GM04504 (cell line): ENCODE measurements at regions not wholly inside any gene's neighbourhood (a gene's known extent, or its start where the extent isn't known, plus 50 kb on each side); places are given as distances from the start of the nearest gene placed in this dataset.
"Not testable (repeated sequence)": the region's sequence is repeated elsewhere in the genome, so short reads cannot be mapped to it uniquely, and the experiment has no call there.

Experiments
- DNase-seq: peaks from one replicate; pipeline ENCODE4 v3.0.0-alpha.2; 2012; ENCODE audit warnings: low read depth

DNA sequence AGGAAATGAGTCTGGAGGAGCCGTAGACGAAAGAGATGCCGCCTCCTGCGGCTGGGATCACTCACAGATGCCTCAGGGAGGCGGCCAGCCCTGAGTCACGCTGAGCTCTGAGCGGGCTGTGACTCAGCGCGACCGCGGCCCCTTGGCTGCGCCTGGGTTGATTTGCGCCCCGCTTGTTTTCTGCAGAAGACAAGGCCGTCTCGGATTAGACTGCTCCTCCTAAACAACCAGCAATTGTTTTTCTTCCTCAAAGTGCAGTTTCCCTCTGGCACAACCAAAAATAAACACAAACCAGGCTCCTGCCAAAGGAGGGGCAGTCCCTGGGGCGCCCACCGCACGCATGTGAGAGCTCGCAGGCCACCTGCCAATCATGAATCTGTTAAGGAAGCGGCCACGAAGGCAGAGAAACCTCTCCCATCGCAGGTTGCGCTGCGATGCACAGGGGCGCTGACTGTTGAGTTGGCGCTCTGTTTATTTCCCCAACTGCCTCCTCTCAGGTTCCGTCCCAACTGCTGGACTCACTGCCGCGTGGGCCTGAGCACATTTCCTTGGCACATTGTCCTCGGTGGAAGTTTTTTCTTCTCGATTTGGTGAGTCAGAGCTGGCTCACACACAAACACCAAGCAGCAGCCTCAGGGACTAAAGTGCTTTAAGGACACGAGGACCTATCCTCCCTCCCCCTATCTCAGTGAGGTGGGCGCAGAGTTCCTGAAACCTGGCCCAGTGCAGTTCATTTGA is 85.2 kb upstream of the NDUFV2 start:
- peak; percentile 86 for DNase-seq

- DNase-seq, result peak; percentile 48
These were observed 84.6 kb upstream of the NDUFV2 start for GRCh38 chr18:9017905-9018227.

DNA sequence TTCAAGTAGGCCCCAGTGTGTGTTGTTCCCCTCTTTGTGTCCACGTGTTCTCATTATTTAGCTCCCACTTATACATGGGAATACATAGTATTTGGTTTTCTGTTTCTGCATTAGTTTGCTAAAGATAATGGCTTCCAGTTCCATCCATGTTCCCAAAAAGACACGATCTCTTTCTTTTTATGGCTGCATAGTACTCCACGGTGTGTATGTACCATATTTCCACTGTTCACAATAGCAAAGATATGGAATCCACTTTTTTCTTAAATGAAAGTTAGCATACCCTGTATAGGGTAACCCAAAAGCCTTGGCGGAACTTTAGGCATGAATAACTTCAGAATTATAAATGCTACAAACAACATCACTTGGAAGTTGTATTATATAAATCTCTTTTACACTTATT is 83.4 kb upstream of the NDUFV2 start:
- no peak for DNase-seq

GRCh38 chr18:9020221-9020620 is 82.3 kb upstream of the NDUFV2 start:
- no peak for DNase-seq

DNA sequence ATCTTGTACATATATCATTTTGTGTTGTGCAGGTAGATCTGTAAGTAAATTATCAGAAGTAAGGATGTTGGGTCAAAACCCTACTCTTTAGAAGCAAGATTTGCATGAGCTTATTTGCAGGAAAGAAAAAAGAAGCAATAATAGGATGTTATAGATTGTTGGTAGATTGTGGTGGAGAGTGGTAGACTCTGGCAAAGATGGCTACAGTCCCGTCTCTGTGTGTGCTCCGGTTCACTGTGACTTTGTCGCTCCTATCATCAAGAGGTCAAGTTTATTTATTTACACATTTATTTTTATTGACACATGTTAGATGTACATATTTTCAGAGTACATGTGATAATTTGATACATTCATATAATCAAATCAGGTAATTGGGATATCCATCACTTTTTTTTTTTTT is 81.0 kb upstream of the NDUFV2 start:
- DNase-seq, result no peak

DNA sequence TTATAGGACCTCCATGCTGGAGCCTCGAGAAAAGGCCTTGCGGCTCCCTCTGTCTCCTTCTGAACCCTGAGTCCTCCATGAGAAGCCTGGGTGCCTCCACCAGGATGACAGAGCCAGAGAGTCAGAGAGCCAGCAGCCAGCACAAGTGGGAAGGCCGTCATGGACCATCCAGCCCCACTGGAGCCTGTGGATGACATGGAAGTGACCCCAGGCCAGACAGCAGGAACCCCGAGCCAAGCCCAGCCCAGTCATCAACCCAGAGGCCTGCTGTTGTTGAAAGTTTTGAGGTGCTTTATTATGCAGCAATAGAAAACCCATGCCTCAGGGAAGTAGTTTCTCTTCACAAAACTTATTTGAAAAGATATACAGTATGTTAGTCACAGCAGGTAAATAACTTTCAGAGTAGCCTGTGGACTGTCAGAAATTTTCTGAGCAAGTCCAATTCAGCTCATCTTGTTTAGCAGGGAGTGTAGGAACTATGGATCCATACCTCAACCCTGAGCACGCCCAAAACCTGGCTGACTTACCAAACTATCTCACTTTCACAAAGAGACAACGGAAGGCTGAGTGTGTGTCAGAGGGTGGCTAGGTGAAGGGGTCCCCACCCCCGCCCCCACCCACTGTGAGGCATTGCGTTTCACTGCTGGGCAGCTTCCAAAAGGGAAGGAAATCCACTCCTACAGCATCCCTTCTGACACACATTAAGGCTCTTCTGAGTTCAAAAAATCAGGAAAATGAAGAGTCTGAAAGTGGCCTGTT is 79.9 kb upstream of the NDUFV2 start:
- no peak for DNase-seq

- not testable (repeated sequence) for DNase-seq
These were observed 78.4 kb upstream of the NDUFV2 start for GRCh38 chr18:9024031-9024646.

DNA sequence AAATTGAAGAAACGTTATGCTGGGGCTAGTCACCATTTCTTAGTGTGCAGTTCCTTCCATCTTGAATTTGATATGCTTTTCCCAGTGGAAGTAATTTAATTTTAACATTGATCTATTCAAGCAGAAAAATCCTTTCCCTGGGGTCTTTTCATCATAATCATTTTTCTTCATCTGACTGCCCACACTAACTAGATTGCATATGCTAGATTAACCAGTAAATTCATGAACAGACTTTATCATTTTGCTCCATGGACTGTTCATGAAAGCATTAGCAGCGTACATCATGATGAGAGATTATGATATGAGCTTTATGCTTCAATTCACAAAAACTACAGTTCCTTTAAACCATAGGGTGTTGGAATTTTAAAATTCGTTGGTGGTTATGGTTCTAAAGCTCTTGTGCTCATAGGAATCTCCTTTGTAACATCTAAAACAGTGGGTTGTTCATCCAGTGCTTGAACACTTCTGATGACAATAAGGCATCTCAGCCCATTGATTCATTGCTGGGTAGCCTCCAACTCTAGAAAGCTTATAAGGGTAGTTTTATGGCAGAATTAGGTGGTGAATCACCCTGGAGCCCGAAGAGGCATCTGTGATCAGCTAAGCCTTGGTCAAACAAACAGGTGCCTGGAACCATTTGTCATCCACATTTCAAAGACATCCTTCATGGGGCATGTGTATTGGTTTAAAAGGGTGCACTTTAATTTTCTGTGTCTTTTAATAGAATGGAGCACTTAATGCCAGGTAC is 77.2 kb upstream of the NDUFV2 start:
- DNase-seq, result peak; percentile 45

- DNase-seq, result no peak
These were observed 73.4 kb upstream of the NDUFV2 start for GRCh38 chr18:9029131-9029530.

- no peak for DNase-seq
These were observed 70.0 kb upstream of the NDUFV2 start for GRCh38 chr18:9032519-9032918.

DNA sequence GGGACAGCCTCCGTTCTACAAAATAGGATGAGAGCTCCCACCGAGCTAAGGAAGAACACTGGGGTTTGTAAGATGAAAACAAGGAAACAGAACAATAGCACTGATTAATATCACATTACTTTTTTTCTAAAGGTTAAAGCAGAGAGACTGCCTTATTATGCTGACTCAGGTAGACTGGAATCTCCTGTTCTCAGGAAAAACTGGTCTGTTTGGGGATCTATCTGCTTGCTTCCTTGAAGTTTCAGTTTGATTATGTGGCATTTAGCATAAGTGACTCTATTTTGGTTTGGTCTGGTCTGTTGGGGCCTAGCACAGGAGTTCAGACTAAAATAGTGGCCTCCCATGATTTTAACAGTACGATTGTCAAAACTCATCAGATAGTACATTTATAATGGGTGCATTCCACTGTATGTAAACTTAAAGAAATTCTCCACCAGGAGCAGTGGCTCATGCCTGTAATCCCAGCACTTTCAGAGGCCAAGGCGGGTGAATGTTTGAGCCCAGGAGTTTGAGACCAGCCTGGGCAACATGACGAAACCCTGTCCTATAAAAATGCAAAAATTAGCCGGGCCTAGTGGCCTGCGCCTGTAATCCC is 64.1 kb upstream of the NDUFV2 start:
- no peak for DNase-seq

DNA sequence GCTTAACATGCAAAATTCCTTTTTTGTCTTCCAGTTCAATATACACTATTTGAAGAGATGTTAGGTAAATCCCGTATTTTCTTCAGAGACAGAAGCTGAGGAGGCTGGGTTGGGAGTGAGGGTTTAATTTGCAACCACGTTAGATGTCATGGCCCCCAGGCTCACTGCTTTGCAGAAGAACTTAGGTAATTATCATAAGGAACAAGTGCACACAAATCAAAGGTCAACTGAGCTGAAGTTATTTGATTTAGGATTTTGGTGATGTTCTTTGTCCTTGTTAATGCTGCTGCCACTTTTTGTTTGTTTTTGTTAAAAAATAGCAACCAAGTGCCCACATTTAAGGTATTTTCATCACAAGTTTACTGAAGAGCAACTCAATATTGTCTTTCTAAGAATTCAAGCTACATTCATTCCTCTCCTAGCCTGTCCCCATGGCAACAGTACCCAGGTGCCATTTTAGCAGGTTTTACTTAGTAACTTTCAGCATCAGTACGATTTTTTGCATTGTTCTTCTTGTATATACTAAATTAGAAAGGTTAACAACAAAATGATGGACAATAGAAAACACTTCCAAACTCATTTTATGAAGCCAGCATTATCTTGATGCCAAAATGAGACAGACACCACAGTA is 62.9 kb upstream of the NDUFV2 start:
- no peak for DNase-seq

- DNase-seq, result no peak
These were observed 59.6 kb upstream of the NDUFV2 start for GRCh38 chr18:9042766-9043481.

DNA sequence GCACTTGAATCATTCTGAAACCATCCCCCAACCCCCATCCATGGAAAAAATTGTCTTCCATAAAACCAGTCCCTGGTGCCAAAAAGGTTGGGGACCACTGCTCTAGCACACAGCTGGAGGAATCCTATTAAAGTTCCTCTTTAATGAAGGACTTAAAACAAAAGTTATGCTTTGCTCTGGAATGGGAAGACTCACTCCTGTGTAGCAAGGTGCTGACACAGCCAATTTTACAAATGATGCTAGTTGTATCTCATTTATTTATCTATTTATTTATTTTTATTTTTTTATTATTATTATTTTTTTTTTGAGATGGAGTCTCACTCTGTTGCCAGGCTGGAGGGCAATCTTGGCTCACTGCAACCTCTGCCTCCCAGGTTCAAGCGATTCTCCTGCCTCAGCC is 58.9 kb upstream of the NDUFV2 start:
- DNase-seq, result no peak

GRCh38 chr18:9047715-9048114 is 54.8 kb upstream of the NDUFV2 start:
- DNase-seq, result no peak

- DNase-seq, result no peak
These were observed 54.3 kb upstream of the NDUFV2 start for GRCh38 chr18:9048236-9048635.

DNA sequence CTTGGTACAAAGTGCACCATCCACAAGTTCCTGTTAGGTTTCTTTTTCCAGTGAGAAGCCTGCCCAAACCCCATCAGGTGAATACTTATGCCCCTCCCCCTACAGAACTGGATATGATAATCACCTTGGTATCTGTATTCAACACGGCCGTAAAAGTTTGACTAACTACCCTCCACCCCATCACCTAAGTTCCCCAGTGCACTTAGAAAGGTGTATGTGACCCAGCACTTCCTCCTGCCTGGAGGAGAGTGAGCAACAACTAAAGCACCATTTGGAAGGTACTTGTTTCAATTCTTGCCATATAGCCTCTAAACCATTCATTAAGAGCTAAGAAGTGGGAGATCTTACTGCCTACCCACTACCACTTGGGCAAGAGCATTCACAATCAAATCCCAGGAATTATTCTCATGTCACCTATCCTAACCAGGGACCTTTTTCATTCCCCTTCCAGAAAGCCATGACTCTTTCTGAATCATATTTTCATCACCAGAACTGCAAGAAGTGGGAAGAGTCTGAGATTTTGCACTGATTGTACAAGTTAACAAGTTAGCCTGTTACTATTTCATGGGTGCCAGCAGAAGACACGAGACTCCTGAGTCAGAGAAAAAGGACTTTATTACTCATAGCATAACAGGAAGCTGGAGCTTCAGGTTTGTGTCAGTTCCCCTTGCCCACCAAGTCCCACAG is 53.5 kb upstream of the NDUFV2 start:
- DNase-seq, result no peak

GRCh38 chr18:9049495-9049809 is 53.0 kb upstream of the NDUFV2 start:
- DNase-seq, result no peak

GRCh38 chr18:9050628-9051284 is 51.7 kb upstream of the NDUFV2 start:
- DNase-seq, result not testable (repeated sequence)
